Left kidney (tissue), 1 donor: ENCODE measurements at regions not wholly inside any gene's neighbourhood (a gene's known extent, or its start where the extent isn't known, plus 50 kb on each side); places are given as distances from the start of the nearest gene placed in this dataset.
A peak's percentile ranks its signal among the peaks of the same experiment; 100 is the strongest.

ENCODE experiments used
- DNase-seq: peaks from one replicate; pipeline ENCODE4 v3.0.0-alpha.2; 2013

- no peak for DNase-seq
Measured at GRCh38 chr4:106512706-106513105, 144.1 kb upstream of the GIMD1 start.

DNA sequence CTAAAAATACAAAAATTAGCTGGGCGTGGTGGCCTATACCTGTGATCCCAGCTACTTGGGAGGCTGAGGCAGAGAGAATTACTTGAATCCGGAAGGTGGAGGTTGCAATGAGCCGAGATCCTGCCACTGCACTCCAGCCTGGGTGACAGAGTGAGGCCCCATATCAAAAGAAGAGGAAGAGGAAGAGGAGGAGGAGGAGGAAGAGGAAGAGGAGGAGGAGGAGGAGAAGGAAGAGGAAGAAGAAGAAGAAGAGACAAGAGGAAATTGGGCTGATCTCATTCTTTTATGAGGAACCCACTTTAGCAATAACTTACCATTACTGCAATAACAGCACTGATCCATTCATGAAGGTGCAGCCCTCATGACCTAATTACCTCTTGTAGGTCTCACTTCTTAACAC lies 138.9 kb upstream of the GIMD1 start:
- DNase-seq = no peak

DNA sequence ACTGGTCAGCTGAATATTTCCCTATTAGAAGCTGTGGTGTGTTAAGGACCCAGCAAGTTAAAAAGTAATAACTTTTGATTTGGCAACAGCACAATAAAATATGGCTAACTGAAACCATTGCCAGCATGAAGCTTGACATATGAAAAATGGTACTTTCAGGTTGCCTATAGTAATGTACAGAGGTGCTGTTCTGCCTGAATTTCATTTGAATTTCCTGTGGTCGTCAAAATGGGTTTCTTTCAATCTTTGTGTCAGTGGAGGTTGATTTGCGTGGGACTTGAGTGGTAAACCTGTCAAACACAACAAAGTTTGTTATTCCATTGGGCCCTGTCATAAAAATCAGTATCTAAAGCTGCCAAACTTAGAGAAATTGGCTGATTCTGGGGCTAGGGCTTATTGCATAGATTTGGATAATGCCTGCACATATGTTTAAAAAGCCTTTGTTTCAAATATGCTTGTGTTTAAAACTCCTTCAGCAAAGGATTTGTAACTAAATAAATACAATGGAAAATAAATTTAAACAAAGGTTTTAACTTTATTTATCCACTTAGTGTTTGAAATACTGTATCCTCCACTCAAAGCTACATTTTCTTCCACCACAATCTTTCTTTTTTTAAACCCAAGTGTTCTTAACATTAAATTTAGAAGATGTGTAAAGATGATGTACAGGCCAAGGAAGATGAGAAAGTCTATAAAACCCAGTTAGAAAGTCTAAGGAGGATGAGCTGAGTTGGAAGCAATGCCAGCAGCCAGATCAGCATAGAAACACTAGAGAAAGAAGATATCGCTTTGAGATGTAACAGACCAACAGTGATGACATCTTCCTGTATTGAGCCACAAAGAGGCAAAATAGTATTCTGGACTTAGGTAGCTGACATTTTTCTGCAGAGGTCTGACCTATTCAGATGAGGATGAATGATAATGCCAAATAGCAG lies 134.8 kb upstream of the GIMD1 start:
- no peak for DNase-seq

DNA sequence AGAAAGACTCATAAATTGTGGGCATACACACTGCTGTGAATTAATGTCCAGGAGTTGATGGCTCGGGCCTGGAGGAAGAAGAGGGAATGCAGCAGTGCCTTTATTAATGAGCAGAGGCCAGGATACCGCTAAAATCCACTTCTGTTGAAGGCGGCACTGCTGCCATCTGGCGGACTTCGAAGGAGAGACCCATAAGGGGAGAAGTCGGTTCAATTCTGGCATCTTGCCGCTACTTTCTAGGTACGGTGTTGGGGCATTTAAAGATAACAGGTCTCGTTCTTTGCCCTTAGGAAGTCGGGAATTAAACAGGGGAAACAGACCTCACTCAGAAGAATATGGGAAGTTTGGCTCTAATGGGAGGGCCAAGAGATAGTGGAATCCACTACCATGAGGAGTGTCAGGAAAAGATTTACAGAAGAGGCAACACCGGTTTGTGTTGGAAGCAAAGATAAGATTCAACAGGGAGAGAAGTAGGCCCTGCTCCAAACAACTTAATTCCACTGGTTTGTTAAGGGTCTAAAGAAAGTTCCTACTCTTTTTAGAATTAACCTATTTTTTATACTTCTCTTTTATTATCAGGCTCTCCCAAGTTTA lies 133.6 kb upstream of the GIMD1 start:
- peak; percentile 55 for DNase-seq

DNA sequence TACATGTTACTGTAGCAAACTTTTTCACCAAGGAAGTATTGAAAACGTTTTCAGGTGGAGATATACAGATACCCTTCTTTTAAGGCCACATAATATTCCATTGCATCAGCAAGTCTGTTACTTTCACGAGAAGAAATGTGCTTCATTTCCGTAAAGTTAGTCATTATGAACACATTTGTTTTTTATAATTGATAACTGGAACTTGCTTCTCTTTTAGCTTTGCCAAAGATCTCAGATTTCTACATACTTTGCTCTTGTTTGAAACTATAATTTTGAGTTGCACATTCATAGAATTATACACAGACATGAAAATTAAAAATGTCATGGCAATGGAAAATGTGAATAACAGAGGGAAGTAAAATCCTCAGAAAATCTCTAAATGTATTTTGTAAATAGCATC lies 128.7 kb upstream of the GIMD1 start:
- no peak for DNase-seq

DNA sequence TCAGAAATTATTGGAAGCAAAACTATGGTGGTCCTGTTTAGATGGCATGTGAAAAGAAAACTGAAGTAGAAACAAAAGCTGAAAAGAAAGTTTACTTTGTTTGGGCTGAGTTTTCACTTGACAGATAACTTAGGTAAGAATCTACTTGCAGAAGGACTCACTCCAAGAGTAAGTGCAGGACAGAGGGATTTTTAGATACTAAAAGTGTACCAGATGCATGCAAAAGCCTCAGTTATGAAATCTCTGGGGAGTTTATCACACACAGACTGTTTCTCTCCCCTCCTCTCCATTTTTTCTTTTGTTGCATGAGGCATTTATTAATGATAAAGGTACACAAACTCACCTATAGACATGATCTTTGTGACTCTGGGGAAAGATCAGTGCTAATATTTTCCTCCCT lies 127.5 kb upstream of the GIMD1 start:
- no peak for DNase-seq

- no peak for DNase-seq
Measured at GRCh38 chr4:106495476-106495875, 126.9 kb upstream of the GIMD1 start.

GRCh38 chr4:106494066-106494465 lies 125.5 kb upstream of the GIMD1 start:
- no peak for DNase-seq

GRCh38 chr4:106493086-106493485 lies 124.5 kb upstream of the GIMD1 start:
- no peak for DNase-seq

DNA sequence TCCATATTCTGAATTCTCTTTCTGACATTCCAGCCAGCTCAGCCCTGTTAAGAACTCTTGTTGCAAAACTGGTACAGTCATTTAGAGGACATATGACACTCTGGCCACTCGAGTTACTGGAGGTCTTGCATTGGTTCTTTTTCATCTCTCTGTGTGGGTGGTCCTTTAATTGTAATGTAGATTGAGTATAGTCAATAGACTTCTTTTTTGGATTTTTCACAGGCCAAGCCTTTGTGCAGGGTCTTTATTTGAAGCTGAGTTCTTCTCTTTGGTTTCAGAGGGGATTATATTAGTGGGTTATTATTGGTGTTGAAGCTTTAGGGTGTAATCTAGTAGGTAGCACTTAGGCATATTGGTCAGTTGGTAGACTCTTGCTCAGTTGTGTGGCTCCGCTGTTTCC lies 118.0 kb upstream of the GIMD1 start:
- DNase-seq = no peak

DNA sequence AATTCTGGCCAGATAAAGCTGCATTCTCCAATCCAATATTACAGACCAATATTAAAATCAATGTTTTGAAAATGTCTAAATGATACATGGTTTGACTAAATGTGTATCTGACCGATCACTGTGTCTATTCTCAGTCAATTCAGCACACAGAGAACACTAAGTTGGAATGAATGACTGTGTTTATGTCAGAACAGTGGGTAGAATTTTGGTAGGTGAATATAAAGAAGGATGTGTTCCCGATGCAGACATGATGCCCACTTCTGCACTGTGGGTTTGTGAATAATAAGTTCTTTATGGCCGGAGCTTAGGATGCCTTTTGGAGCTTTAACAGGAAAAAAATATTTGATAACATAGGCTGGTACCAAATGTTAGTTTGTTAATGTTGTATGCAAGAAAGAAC lies 113.2 kb upstream of the GIMD1 start:
- DNase-seq = no peak

GRCh38 chr4:106478152-106478551 lies 109.6 kb upstream of the GIMD1 start:
- DNase-seq = no peak

GRCh38 chr4:106476741-106477140 lies 108.2 kb upstream of the GIMD1 start:
- DNase-seq = no peak

- no peak for DNase-seq
Measured at GRCh38 chr4:106473515-106473914, 104.9 kb upstream of the GIMD1 start.

DNA sequence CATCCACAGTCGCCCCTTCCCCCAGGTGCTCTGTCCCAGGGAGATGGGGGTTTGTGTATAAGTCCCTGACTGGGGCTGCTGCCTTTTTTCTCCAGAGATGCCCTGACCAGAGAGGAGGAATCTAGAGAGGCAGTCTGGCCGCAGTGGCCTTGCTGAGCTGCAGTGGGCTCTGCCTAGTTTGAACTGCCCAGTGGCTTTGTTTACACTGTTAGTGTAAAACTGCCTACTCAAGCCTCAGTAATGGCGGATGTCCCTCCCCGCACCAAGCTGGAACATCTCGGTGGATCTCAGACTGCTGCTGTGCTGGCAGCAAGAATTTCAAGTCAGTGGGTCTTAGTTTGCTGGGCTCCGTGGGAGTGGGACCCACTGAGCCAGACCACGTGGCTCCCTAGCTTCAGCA lies 102.6 kb upstream of the GIMD1 start:
- DNase-seq = no peak

- DNase-seq = no peak
Measured at GRCh38 chr4:106463622-106464021, 95.0 kb upstream of the GIMD1 start.

DNA sequence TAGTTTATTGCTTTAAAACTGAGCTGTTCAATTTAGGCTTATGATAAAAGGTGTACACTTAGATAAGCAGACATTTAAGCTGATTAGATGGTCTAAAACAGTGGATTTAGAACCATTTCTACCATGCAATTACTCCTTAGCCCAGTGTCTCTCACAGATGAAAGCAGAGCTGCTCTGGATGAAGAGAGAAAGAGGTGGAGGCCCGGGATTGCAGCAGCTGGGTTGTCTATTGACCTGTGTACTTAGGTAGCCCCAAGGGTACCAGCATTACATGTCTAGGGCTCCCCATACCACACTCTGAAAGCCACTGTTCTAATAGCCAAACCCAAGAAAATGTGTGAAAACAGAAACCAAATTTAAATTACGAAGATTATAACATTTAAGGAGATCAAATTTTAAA lies 86.0 kb upstream of the GIMD1 start:
- no peak for DNase-seq

- no peak for DNase-seq
Measured at GRCh38 chr4:106454021-106454420, 85.4 kb upstream of the GIMD1 start.

DNA sequence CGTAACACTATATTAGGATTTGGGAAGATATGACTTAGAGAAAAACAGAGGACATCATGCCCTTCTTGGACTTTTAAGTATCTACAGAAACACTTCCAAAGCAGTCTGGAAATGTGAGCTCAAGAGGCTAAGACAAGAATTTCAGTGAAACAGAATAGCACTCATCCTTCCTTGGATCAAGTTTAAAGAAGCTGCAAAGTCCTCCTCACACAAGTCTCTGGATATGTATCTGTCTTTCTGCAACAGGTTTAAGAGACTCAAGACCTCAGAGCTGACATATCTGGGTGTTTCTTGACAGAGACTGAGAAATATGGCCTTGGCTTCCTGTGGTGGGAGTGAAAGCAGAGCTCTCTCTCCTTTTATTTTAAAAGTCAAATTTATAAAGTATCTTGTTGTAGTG lies 82.5 kb upstream of the GIMD1 start:
- DNase-seq = no peak

DNA sequence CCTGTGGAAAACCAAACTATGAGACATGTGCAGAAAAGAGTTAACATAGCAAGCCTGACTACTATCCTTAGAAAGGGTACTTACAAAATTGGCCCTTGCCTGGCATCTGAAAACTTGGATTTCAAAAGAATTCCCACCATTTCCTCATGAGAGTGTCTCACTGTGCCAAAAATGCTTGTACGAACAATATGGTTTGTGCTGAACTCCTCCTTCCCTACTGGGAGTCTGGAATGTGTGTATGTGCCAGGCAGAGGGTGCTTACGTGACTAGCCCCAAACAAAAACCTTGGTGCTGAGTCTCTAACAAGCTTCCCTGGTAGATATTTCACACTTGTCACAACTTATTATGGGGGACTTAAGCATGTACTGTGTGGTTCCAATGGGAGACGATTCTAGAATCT lies 81.7 kb upstream of the GIMD1 start:
- DNase-seq = no peak

- no peak for DNase-seq
Measured at GRCh38 chr4:106444557-106444956, 76.0 kb upstream of the GIMD1 start.

GRCh38 chr4:106430797-106431196 lies 62.2 kb upstream of the GIMD1 start:
- DNase-seq = no peak

DNA sequence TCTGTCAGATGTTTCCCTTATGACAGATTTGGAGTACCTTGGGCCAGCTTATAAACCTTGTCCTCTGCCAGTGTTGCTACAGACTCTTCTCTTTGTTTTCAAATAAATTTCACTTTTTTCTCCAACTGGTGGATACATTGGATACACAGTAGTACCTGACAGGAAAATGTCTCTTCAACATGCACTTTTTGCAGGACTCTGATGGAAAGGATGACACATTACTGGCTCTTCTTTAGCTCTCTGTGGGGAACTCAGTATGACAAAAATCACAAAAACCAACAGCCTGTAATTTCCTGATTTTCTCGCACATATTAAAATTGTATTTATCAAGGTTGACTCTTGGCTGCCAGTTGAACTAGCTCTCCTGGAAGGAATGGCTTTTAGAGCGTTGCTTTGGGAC lies 61.3 kb upstream of the GIMD1 start:
- DNase-seq = no peak

DNA sequence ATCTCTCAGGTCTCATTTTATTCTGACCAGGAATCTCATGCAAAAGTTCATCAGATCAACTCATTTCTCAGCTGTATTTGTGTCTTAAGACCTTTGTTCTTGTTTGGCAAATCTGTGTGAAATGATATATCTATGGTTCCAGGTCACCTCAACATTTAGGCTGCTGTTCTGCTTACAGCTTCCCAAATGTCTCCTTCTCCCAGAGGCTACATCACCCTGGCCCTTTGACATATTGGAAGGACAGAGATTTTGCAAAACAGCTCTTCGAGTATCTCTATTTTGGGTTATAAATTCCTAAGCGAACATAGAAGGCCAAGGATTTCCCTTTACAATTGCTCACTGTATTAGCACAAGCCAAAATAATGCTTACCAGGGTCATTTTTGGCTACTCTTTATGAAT lies 57.5 kb upstream of the GIMD1 start:
- no peak for DNase-seq
